NCI-H1105 treated with DMSO at 0.1 percent for 48 hours (cell line): ENCODE measurements at regions not wholly inside any gene's neighbourhood (a gene's known extent, or its start where the extent isn't known, plus 50 kb on each side); places are given as distances from the start of the nearest gene placed in this dataset.

Source experiments
- DNase-seq: peaks from one replicate; lab custom pipeline; 2025; lab: John Stamatoyannopoulos, UW

DNA sequence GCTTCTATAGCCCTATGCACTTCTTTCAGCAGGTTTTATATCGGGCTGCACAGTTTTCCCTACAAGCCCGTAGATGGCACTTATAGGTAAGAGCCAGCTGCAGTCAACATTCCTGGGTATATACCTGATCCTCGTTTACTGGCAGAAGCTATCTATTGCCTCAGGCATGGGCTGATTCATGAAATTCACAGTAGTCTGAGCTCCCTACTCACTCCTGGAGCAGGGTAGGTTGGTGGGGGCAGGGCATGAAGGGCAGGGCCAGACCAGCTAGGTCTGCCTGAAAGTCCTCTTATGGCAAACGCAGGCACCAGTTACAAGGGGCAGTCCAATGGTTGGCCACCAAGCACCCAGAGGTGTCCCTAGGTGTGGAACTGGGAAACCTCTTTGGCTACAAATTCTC lies 345.8 kb downstream of the RPS29 start:
- DNase-seq: no peak

DNA sequence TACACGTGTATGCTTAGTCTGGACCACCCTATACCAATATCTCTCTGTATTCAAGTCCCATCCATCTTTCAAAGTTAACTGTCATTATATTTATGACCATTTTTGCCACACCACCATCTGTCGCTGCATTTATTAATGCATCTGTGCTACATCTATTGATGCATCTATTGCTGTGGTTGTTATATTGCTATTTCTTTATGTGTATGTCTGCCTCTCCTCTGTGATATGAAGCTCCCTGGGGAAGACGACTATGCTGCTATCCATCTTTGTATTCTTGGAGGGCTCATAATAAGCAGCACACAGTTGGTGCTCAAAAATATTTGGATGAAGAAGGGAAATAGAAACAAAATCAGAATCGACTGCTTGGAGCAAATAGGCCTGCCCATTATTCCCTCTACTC lies 357.6 kb downstream of the RPS29 start:
- DNase-seq: no peak

GRCh38 chr14:49221316-49221715 lies 364.9 kb downstream of the RPS29 start:
- DNase-seq: no peak

- DNase-seq: no peak
Observed at GRCh38 chr14:49220492-49220891, 365.7 kb downstream of the RPS29 start.

DNA sequence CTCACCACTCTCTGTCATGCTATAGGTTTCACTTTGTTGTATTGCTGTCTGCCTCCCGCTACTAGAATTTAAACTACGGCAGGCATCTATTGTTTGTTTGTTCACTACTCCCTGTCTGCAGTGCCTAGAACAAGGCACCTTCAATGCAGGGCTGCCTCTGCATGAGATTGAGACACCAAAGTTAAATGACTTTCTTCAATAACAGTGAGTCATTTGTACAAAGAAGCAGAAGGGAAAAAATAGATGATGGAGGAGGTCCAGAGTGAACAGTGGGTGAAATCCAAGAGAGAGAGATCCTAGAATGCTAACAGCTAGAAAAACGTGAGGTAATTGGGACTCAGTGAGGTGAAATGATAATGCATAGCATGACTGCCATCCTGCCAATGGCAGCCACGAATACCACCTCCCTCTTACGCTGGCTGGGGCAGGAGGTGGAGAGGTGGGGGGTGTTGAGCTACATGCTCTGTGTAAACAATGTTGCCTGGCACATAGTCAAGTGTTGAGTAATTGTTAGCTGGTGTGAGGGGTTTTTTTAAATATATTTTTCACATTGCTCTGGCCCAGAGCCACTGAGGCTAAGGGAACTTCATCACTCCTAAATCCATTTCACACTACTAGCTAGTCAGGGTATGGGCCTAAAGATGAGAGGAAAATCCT lies 367.6 kb downstream of the RPS29 start:
- no peak for DNase-seq

GRCh38 chr14:49212721-49213120 lies 373.5 kb downstream of the RPS29 start:
- no peak for DNase-seq

DNA sequence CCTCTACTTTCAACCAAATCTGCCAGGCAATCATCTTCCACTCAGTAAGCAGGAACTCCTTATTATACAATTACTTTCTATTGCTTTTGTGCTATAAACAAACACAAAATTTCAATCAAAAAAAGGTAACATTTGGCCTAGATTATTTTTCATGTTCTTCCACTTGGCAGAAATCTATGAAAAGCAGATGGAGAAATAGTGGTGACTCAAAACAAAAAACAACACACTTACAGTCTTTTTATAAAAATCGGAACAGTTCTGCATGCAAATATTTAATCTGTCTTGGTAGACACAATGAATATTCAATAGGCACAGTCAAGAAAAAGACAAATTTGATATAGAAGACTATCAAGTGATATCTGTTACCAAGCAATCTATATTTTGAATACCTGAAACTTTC lies 376.8 kb downstream of the RPS29 start:
- DNase-seq: no peak

DNA sequence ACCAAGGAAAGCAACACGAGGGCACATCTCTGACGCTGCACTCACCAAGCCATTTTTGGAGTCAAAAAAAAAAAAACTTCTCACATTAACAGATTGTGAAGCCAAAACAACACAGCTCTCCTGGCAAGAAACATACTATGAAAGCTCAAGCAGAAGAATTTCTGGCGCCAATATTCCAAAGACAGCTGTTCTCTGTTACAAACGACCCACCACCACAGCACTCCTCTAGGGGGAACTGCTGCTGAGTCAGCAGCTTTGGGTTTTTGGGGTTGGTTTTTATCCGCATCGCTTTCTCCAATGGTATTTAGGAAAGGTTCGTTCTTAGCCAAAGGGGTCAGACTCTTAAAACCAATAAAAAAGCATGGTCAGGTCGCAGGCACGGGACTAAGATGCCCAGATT lies 379.4 kb downstream of the RPS29 start:
- no peak for DNase-seq

DNA sequence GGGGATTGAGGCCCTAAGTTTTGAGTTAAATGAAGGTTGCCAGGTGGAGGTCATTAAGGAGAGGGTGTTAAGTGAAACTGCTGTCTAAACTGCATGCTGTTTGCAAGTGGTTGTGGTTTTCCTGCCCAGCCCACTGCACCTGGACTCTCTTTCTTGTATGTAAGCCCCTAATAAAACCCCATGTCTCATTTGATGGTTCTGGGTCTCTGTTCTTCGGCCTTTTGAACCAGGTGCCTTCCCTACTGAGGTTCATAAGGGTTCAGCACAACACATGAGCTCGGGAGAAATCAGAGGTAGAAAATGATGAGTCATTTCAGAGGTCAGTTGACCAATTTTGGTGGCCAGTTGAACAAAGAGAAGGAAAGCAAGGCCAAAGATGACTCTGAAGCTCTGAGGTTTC lies 382.5 kb downstream of the RPS29 start:
- no peak for DNase-seq

- no peak for DNase-seq
Observed at GRCh38 chr14:49199159-49199558, 387.0 kb downstream of the RPS29 start.

GRCh38 chr14:49196327-49196726 lies 389.9 kb downstream of the RPS29 start:
- DNase-seq: no peak

DNA sequence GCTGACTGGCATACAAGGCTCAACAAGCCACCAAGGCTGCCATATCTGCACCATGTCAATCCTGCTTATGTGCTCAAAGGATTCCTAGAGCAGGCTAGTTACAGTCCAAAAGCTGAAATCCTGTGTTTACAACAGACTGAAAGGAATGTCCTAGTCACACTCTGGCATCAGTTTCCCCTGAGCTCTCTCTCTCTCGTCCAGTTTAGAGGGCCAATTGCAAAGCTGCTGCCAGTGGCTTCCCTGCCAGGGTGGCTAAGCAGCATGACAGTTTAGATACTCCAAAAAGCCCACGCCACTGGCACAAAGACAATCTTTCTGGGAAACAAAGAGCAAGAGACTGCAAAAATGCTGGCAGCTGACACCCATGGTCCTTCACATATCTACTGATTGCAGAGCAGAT lies 392.1 kb downstream of the RPS29 start:
- DNase-seq: no peak

DNA sequence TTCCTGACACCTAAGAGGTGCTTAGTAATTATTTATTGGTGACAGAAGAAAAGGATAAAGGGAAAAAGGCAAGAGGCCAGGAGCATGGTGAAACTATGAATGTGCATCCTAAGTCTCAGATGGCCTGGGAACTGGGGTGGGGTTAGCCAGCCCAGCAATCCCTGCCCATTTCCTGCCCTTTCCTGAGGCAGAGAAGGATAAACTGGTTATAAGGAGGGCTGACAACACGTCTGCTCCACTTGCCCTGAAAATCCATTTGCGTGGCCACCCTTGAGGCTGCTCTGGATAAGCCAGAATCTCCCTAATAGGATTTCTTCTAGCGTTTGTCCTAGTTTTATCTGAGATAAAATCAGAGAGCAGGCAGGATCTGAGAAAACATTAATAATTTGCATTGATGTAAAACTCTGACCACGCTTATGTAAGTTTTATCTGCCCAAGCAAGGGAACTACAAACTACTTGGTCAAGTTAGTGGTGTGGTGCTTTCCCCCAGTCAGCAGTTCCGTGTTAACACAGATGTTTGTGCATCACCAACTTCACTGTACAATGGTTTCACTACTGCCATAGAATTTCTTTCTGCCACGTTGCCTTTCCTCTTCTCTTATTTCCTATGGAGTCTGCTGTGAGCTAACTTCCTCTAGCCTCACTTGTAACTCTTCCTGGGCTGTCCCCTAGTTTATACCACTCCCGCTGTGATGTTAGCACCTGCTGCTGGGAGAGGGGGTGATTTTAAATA lies 392.7 kb downstream of the RPS29 start:
- DNase-seq: no peak

- no peak for DNase-seq
Observed at GRCh38 chr14:49191380-49191779, 394.8 kb downstream of the RPS29 start.

DNA sequence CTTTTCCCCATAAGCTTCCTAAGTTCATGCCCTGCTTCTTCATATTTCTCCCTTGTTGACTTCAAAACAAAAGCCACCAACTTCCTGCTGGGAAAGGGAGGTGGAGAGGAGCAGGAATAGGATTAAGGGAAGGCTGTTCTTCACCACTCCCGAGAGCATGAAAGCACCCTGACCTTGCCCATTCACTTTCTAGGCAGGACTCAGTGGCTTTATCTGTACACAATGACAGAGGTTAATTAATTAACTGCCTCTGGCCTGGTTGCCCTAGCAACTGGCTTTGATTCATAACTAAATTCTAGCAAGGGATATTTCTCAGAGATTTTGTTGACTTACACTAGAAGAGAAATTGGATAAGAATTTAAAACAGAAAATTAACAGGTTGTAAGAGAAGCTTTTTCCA lies 396.8 kb downstream of the RPS29 start:
- no peak for DNase-seq

- no peak for DNase-seq
Observed at GRCh38 chr14:49187799-49188198, 398.4 kb downstream of the RPS29 start.

- peak; percentile 66 for DNase-seq
Observed at GRCh38 chr14:49173765-49174373, 412.3 kb downstream of the RPS29 start.

GRCh38 chr14:49164074-49164473 lies 422.1 kb downstream of the RPS29 start:
- DNase-seq: no peak

DNA sequence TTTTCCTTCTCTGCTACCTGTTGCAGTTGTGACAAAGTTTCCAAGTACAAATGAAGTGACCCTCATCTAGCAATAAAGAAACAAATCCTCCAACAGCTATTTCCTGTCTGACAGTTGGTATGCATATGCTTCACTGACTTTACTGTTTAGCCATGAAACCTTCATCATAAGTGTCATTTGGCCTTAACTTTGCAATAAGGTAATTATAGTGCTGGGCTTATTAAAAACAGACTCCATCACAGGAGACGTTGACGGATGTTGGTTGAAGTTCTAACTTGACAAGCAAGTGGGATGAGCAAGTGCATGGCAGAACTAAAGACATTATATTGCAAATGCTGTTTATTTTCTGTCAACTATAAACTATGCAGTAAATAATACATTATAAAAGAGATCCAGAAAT lies 425.2 kb downstream of the RPS29 start:
- no peak for DNase-seq

DNA sequence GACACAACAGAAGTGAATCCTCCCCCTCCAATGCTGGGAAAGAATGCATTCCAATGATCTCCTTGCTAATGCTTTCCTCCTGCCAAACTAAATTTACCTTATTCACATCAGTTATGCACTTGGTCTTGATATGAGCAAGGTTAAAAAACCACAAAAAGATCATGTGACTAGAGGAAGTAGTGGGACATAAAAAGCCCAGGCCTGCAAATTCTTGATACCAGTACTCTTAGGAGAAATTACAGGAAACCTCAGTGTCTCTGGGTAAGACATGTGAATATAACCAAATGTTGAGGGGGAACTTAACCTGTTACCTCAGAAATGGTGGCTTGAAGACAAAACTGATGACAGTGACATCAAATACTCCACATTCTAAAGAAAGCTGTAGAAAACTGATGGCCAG lies 427.1 kb downstream of the RPS29 start:
- DNase-seq: no peak

- DNase-seq: no peak
Observed at GRCh38 chr14:49139593-49139992, 446.6 kb downstream of the RPS29 start.

DNA sequence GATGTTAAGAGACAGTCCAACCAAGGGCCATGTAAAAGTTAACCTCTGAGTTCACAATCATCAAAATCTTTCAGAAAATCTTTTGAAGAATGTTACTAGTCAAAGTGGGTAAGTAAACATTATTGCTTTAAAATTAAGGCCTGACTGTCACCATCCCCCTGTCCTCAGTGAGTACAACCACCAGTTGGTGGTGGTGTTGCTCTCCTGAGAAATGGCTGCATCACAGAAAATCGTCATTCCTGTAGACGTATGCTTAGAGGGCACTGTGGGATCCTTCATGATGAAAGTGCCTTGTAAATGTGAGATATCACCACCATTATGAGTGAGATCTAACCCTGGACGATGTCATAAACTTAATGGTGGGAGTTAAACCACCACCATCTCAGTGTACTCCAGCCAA lies 451.2 kb downstream of the RPS29 start:
- no peak for DNase-seq

DNA sequence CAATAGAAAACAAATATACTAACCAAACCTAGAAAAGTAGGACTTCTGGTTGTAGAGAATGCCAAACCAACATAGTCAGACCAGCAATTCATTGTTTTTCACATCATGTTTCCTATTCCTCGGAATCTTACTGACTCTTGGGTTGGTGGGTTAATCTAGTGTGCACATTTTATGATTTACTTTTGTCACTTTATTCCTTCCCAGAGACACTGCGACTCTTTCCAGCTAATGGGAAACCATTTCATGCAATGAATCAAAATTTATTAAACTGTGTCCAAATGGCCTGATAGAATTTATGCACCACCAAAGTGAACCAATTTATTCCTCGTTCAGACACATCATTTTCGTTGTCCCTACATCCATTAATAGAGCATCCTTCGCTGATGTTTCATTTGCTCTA lies 464.9 kb downstream of the RPS29 start:
- no peak for DNase-seq
